Activated T-helper 1 cell treated with anti-CD3 and anti-CD28 coated beads, Interleukin-2, amount 50 U/mL, for 16 hours (primary cell): ENCODE measurements at regions not wholly inside any gene's neighbourhood (a gene's known extent, or its start where the extent isn't known, plus 50 kb on each side); places are given as distances from the start of the nearest gene placed in this dataset.
"Not testable (repeated sequence)": the region's sequence is repeated elsewhere in the genome, so short reads cannot be mapped to it uniquely, and the experiment has no call there.

Experiments used
- DNase-seq, 2 donors: peaks; one replicate each; pipeline ENCODE4 v3.0.0-alpha.2; 2020; ENCODE audit warnings: low read depth in 1 of 2, low spot score in 1 of 2

DNA sequence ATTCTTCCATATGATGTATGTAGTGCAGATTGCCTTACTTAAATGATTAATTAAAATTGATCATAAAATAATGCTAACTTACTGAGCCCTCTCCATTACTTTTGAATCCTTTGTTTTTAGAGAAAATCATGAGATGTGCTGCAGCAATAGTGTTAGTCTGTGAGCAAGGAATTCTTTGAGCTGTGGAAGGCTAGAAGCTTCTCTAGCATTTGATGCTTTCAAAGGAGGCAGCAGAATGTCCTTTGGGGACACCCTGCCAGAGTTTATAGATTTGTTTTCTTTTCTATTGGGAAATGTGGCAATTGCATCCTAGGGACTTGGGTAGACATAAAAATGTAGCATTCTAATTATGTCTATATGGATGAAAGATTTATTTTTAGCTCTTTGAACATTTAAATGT lies 284.1 kb upstream of the SMIM30 start:
- DNase-seq = no peak

DNA sequence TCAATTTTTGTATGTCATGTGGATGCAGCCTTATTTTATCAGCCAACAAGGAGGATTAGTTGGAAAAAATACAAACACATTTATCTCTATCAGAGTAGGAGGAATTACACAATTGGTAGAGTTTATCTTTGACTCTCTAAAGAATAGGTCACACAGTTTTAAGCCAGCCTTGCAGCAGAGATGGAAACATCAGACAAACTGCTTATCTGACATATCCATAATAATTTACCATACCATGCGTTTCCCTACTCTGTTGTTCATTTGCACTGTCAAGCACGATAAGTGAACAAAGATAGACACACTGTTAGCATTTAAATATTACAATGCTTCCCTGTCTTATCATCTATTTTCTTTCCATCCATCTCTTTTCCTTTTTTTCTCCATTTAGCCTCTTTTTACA lies 283.7 kb upstream of the SMIM30 start:
- no peak for DNase-seq

DNA sequence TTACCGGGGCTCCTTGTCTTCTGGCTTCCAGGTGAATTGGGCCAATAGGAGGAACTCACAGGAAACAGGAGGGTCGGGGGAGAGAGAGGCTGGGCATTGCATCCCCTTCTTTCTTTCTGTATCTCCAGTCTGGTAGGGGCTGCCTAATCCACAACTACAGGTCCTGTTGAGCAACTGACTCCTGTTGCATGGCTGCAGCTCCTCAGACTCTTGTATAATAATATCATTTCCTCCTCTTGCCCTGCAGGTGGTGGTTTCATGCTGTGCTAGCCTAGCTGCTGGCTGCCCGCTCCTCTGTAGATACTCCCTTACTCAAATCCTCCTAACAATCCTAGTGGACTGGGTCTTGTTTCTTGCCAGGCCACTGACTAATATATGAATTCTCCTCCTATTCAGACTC lies 276.5 kb upstream of the SMIM30 start:
- DNase-seq = no peak

DNA sequence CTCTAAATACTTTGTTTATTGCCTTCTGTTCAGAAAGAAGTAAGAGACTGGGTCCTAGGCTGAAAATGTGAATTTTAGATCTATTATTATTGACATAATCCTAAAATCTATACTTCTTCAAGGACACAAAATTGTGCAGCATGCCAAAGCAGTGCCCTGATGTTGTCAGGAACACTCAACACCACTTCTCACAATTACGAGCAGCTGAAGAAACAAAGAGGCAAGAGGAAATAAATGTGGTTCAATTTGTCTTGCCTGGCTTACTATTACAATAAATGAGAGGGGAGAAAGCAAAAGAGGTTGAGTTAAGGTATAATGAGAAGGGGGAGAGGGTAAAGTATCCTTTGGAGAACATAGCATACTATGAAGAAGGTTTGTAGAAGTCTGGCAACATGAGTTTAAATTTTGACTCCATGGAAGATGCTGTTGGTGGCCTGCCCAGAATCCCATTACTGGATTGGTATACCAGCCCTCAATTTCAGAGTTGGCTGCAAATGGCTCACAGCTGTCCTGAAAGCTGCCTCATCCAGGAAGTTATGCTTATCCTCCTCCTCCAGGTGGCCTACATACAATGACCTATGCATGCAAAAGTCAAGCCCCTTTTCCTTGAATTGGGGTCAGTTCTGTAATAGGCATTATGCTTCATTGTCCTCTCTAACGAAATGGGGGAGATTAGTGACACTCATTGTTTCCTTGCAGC lies 274.6 kb upstream of the SMIM30 start:
- DNase-seq = no peak

DNA sequence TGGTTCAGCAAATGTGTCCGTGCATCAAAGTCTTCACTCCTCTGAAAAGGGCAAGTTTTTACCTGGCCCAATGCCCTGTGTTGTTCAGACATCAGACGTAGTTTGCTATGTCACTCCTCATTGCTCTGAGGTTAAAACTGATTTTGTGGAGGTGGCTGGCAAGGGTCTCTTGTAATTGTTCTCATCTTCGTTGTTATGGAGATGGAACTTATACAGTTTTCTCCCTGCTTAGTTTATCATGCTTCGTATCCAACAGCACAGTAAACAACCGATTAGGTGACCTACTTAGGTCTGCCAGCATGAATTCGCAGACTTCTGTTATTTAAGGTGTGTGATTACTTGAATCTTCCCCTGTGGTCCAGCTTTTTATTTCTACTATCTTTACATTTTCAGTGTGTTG lies 274.1 kb upstream of the SMIM30 start:
- DNase-seq = no peak

DNA sequence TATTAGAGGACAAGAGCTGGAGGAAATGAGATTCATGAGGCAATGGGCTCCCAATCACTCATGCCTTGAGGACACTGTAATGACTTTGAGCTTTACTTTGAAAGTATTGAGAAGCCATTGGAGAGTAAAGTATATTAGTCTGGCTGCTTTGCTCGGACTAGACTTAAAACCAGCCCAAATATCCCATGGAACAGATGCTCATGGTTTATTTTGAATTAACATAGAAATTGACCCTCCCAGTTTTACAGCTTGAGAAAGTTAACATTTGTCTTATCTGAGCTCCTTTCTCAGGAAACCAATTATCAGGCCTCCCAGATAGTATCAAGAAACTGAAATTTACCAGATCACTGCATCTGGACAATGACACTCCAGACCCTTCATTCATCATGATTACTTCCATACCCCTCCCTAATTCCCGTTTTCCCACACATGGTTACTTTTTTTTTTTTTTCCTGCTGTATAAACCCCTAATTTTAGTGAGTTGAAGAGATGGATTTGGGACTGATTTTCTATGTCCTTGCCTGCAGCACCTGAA lies 270.8 kb upstream of the SMIM30 start:
- no peak for DNase-seq

DNA sequence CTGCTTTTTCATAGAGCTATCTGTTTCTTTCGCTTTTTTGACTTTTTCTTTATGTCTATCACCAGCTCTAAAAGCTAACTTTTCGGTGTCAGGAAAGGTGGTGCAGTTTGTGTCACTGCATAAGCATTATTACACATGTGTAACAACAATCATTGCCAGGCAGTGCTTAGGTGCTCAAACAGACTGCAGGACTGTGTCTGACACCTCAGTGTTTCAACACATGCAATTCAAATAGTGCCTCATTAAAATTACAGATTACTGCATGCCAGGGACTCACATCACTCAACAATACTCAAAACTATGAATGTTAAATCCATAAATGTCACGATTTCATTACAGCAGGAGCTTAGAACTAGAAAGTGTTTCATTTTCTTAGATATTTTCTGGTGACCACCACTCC lies 265.3 kb upstream of the SMIM30 start:
- DNase-seq = no peak

DNA sequence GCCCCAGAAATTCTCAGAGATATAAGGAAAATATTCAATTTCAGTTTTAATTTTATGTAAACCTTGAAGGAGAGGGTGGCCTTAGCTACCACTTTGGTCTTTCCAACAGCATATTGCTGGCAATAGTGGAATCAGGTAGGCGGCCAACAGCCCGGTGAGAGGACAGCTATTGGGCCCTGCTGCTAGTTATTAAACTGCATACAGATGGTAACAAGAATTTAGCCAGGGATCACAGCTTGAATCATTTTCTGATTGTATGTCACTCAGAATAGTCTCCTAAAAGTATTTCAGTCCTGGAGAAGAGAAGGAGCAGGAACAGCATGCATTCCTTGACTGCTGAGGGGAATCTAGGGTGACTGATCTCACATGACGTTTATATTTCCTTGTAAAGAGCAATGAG lies 261.4 kb upstream of the SMIM30 start:
- no peak for DNase-seq

DNA sequence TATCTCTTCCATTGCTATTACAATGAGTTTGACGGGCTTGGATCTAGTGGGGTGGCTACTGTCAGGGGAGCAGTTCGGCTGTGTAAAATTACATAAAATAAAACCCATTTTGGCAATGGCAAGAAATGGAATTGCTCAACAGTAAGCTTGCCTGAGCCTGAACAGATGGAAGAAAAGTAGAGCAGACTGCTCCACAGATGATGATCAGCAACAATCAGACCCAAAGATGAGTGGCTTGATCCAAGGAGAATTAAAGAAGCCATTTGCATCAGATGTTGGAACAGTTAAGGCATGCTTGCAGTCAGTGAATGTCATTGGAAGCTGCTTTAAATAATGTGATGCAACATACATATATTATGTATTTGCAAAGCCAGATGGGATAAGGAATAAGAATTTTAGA lies 256.6 kb upstream of the SMIM30 start:
- no peak for DNase-seq

DNA sequence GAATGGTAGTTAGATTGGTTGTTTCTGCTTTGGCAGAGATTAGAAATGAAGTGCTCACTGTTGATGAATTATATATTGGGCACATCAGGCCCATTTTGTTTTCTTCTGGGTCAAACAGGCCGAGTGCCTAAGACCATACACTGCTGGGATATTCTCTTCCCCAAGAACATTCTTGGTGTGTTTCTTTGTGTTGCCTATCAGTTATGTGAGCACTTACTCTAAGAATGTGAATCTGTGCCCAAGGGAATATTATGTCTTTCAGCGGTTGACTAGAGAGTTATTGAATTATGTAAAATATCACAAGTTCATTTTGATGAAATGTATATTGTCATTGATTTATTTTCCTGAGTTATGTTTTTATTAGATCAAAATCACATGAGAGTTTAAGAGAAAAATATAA lies 255.5 kb upstream of the SMIM30 start:
- no peak for DNase-seq

DNA sequence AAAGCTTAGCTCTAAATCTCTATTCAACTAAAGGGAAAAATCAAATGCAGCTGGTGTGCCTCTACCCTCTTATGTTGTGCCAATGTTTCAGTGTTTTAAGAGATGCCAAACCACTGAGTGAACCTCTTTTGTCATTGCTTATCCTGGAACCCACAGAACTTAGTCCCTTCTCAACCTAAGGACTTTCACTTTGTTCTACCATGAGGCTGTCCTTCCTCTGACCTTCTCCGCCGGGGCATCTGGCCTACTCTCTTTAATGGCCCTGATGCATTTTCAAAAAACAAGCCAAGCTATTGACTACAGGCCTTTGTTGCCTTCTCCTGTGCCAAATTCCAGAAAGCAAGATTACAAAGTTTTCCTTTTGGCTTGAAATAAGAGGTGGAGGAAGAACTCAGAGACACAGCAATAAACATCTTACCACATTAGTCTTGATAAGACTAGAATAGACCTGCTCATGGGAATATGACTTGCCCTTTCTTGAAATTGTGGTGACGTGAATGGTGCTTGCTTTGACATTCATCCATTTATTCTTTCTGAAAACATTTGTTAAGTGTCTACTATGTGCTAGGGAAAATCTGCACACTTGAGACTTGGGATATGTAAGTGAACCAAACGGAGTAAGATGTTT lies 253.2 kb upstream of the SMIM30 start:
- no peak for DNase-seq

DNA sequence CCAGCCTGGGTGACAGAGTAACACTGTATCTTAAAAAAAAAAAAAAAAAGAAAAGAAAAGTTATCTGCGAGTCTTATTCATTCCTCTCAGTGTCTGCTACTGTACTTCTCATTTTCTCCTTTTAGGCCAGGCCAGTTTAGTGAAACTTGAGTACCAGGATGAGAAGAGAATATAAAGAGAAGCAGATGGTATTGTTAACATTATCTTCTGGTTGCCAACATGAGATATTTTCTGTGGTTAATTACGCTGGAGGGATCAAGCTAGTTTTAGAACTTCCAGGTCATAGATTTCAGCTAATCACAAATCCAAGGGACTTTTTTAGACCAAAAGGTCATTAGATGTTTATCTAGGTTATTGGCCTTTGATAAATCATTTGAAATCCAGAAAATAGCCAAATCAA lies 252.6 kb upstream of the SMIM30 start:
- no peak for DNase-seq

DNA sequence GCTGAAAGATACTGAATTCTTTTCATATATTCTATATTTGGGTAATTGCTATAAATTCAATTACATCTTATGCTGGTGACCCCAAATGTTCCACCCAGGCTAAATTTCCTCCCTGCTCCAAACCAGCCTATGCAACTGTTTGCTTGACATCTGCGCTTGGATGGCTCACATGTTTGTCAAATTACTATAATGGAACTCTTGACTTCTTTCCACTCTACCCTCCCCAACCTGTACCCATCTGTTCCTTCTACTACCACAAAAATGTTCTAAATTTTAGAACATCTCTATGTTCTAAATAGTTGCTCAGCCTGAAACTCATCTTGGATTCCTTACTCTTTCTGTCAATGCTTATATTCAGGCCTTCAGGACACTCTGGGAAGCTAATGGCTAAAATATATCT lies 249.9 kb upstream of the SMIM30 start:
- no peak for DNase-seq

DNA sequence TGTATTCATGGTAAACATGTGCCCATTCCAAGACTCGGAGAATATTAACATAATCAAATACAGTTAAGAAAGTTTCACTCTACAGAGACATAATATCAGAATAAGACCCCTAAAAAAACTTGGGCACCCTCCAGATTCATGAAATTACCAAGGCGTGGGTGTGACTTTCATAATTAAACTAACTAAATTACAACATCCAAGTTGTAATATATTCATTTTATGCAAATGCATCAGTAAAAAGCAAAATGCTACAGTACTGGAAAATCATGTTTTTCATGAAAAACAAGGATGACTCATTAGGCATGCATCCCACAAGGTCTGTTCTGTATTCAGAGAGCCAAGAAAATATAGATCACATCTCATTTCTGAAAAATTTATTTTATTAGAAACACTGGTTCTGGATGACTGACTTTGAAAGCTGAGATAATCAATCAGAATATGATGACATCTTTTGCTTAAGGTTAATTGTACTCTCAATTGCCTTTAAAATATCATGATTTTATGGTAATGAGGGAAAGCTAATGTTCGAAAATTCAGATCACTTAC lies 248.8 kb upstream of the SMIM30 start:
- no peak for DNase-seq

DNA sequence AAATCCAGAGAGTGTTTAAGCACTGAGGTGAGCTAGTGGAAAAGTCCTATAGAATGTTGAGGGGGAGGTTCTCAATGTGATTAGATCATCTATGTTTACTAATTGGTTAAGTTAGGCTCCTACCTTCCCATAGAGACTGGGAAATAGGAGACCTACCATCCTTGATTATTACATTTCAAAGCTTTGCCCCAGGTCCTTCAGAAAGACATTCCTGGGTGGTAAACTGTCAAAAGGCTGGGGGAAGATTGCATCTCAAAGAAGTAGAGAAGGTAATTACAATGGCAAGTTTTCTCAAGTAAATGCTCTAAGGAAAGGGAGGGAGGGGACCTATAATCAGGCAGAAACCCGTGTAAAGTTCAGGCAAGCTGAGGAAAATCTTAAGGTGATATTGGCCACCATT lies 247.8 kb upstream of the SMIM30 start:
- no peak for DNase-seq

DNA sequence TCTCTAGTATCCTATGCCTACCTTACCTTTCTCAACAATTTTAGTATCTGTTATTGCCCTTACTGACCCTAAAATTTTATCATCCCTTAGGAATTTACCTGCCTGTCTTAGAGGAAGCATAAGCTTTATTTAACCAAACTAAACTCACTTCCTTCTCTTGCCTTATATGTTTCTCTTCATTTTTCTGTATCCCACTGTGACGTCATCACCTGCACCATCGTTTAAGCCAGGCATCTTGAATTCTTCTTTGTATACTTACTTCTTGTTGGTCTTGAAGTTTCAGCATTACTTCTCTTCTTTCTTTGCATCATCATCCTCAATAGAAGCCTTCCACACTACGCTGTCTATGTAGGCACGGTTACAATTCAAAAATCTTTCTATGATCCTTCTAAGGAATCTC lies 231.0 kb upstream of the SMIM30 start:
- no peak for DNase-seq

DNA sequence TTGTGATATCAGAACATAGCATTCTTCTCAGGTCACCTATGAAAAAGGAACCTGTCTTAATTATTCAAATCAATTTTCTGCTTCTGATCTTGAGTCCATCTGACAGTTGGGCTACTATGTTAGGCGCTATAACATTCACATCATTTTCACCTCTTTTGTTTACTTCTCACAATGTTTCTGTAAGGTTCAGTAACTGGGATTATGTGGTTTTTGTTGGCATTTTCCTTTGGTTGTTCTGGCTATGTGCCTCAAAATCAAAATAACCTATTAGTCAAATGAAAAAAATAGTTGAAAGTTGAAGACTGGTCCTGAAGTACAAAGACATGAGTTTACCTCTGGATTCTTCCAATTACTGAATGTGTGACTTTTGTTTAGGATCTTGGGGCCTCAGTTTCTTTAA lies 221.3 kb upstream of the SMIM30 start:
- DNase-seq = no peak

DNA sequence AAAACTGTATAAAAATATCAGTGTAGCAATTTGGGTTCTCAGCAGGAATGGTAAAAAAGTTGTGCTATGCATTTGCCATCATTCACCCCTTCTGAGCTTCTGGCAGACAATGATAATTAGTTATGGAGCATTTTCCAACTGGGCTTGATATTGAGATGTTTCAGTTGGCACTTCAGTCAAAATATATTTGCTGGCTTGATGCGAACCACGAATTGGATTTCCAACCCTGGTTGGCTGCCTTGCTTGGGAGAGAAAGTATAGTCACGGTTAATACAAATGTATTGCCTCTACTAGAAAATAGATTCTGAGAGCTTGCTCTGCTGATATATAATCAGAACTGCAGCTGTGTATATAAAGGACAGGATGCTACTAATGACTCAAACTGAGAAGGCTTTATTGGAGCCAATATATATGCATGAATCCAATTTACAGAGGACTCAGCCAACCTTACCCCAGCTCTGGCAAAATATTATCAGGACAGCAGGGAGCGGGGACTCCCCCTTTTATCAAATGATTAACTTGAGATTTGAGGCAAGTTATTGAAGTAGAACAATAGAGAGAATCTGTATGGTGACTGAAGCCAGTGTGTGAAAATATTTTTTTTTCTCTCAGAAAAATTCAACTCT lies 219.8 kb upstream of the SMIM30 start:
- DNase-seq = no peak

DNA sequence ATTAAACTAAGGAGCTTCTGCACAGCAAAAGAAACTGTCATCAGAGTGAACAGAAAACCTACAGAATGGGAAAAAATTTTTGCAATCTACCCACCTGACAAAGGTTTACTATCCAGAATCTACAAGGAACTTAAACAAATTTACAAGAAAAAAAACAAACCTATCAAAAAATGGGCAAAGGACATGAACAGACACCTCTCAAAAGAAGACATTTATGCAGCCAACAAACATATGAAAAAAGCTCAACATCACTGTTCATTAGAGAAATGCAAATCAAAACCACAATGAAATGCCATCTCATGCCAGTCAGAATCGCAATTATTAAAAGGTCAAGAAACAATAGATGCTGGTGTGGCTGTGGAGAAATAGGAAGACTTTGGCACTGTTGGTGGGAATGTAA lies 218.5 kb upstream of the SMIM30 start:
- not testable (repeated sequence) for DNase-seq

DNA sequence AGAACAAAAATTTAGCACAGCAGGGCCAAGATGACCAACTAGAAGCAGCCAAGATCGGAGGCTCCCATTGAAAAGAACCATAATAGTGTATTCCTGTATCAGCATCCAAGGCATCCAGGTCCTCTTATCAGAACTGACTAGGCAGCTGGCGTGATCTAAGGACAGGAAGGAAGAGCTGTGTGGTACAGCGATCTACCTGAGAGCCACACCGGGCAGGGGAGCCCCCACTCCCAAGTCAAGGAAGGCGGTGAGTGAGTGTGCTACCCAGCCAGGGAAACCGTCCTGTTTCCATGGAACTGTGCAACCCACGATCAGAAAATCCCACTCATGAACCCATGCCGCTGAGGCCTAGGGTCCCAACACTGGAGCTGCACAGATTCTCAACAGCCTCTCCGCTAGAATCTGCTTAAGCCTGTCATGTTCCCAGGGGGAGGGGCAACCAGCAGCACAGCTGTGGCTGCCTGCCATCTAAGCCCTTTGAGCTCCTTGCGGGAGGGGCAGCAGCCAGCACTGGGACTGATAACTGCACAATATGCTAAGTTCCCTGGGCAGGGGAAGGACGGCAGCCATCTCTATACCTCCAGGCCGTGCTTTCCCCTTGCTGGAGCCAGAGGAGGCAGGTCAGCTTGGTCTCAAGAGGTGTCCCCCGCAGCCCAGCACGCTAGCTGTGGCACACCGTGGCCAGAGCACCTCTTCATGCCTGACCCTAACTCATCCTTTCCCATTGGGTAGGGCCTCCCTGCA lies 213.0 kb upstream of the SMIM30 start:
- DNase-seq = no peak

DNA sequence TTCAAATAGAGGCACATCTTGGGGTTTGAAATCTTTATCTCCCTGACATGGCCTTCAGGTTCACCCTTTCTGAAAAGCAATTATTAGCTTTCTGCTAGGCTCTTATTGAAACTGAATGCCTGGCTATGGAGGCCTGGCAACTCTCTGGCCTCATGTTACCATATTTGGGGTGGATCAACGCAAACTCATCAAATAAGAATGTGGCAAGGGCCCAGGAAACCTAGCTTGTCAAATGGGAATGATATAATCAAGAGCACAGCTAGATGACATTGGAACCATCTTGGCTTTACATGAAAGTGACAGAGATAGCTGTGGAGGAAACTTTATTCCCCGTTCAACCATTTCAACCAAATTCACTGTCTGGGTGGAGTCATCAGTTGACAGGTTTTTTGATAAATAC lies 202.8 kb upstream of the SMIM30 start:
- no peak for DNase-seq

DNA sequence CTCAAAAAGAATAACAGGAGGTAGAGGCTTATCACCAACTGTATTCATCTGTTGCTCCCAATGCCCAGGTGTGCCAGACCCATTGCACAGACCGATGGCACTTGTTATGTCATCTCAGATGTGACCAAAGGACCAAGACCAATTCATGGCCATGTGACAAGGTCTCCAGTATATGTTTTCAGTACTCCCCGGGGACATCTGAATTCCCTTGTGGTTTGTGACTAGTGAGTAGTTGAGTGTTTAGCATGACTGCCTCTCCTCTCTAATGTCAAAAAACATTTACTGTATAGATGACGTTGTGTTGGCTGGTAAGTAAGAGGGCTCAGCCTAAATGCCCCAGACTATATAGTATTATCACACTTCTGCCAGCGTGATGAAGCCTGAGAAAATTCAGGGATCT lies 202.1 kb upstream of the SMIM30 start:
- DNase-seq = no peak
